ENCODE measurements at regions not wholly inside any gene's neighbourhood (a gene's known extent, or its start where the extent isn't known, plus 50 kb on each side); places are given as distances from the start of the nearest gene placed in this dataset.

DNA sequence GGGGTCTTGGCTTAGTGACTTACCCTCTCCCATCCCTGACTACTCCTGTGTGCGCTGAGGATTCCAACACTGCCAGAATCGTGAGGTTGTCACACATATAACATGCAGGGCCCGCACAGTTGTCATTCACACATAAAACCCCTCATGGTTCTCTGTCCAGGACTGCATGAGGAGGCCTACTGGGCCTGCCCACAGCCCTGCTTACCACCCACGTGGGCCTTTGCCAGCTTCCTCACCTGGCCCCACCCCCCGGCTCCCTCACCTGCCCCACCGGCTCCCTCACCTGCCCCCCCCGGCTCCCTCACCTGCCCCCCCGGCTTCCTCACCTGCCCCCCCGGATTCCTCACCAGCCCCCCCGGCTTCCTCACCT lies 197.2 kb downstream of the TEX29 start:
- no peak for TF ChIP-seq CTCF (IDR thresholded peaks at IDR 0.05)
- TF ChIP-seq POLR2A (IDR thresholded peaks at IDR 0.05), result no peak

Measured in uterus (tissue), 2 donors.